B cell (primary cell): ENCODE measurements at regions not wholly inside any gene's neighbourhood (a gene's known extent, or its start where the extent isn't known, plus 50 kb on each side); places are given as distances from the start of the nearest gene placed in this dataset.

ENCODE experiments used
- CTCF ChIP-seq: fragments of 200-600 bp; IDR thresholded peaks from one replicate; pipeline ENCODE4 v1.8.0; 2022; ENCODE audit warnings: antibody characterized with exemption, mild to moderate bottlenecking
- EZH2 ChIP-seq: IDR thresholded peaks from 2 replicates; pipeline ENCODE4 v1.6.1; 2012; ENCODE audit warnings: borderline replicate concordance, low read depth, mild to moderate bottlenecking, moderate library complexity, low read length; ENCODE audit not compliant: insufficient read depth, poor library complexity, severe bottlenecking

GRCh38 chr4:179766938-179767337, 2324.7 kb upstream of the AGA start:
- no peak for TF ChIP-seq CTCF
- no peak for TF ChIP-seq EZH2
